Tibial nerve (tissue), 4 donors: ENCODE measurements at regions not wholly inside any gene's neighbourhood (a gene's known extent, or its start where the extent isn't known, plus 50 kb on each side); places are given as distances from the start of the nearest gene placed in this dataset.

ENCODE experiments used
- DNase-seq, 2 donors: peaks; one replicate each; pipeline ENCODE4 v3.0.0-alpha.2; 2019; ENCODE audit warnings: low spot score in 2 of 2
- H3K27ac ChIP-seq, 4 donors: fragments of 200-600 bp; sonication (generic) in 3 of 4; one replicate each; pipeline ENCODE4 v1.5.1; 2017 to 2019; ENCODE audit warnings: mild to moderate bottlenecking in 1 of 4
- H3K27me3 ChIP-seq, 2 donors: fragments of 200-600 bp; sonication (generic) in 1 of 2; one replicate each; pipeline versions ENCODE4 v1.5.1 to v1.6.0; 2017 to 2019
- H3K36me3 ChIP-seq, 3 donors: fragments of 200-600 bp; sonication (generic); one replicate each; pipeline ENCODE4 v1.5.1; 2018 to 2019
- H3K4me1 ChIP-seq, 4 donors: fragments of 200-600 bp; sonication (generic) in 3 of 4; one replicate each; pipeline ENCODE4 v1.5.1; 2017 to 2019
- H3K4me3 ChIP-seq, 4 donors: fragments of 200-600 bp; sonication (generic) in 3 of 4; one replicate each; pipeline ENCODE4 v1.5.1; 2017 to 2019; ENCODE audit warnings: mild to moderate bottlenecking in 1 of 4, moderate library complexity in 1 of 4
- H3K9me3 ChIP-seq, 4 donors: fragments of 200-600 bp; sonication (generic) in 3 of 4; one replicate each; pipeline ENCODE4 v1.5.1; 2017 to 2019
- EP300 ChIP-seq, 2 donors: sonication (generic); formaldehyde crosslinking; IDR thresholded peaks; one replicate each; pipeline ENCODE4 v1.6.1; 2017; ENCODE audit warnings: antibody characterized with exemption in 2 of 2, mild to moderate bottlenecking in 1 of 2
- POLR2A ChIP-seq, 2 donors: fragments of 450-650 bp; IDR thresholded peaks; one replicate each; pipeline ENCODE4 v1.6.1; 2017; ENCODE audit warnings: antibody characterized with exemption in 2 of 2, mild to moderate bottlenecking in 2 of 2, moderate library complexity in 2 of 2
- WGBS, 2 donors: methylation state at CpG; one replicate each; pipeline ENCODE4 v1.1.5; 2018; 5-methylcytosine and 5-hydroxymethylcytosine counted together
- TF ChIP-seq, protein P1 (sequence below), 5 experiments: fragments of 200-600 bp in 3 of 5; fragments of 450-650 bp in 2 of 5; sonication (generic) in 3 of 5; IDR thresholded peaks; one replicate each; pipeline ENCODE4 v1.5.1; 2016 to 2019; ENCODE audit warnings: antibody characterized with exemption in 5 of 5, mild to moderate bottlenecking in 3 of 5, moderate library complexity in 2 of 5

DNA sequence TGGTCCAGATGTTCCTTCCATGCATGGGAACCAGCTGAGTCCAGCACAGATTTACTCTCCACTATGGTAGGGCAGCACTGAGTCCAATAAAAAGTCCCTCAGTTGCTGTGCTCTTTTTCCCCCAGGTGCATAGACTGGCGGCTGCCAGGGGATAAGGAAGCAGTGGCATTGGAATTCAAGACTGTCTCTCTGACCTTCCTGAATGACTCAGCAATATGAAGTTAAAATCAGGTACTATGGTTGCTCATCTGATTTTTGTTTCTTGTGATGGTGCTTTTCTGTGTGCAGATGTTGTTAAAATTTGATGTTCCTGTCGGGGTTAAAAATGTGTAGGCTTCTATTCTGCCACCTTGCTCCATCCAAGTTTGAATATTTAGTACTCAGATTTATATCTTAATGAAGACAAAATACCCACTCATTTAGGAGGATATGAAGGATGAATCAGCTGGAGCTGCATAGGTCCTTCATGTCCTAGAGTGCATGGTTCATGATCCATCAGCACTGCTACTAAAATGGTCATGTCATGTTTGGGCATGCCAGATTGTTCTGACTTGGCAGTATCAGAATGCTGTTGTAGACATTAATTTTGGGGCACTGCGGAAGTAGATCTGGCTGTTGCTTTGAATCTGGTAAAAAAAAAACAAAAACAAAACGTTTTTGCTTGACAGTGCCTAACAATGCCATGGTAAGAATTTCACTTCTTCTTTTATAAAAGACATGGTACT, 321.2 kb upstream of the MAP3K7 start:
- no peaks in the 10 kb centered on the region for H3K27me3 ChIP-seq
- no peak overlapping the region for H3K4me3 ChIP-seq
- H3K36me3 ChIP-seq, result no peaks in the 10 kb centered on the region
- 75 to 76% methylated on average over 4 of the region's 4 CpGs for WGBS, 2 donors
- no peak for DNase-seq
- no peaks in the 10 kb centered on the region for H3K4me1 ChIP-seq
- H3K9me3 ChIP-seq, result no peaks in the 10 kb centered on the region
- no peak overlapping the region for H3K27ac ChIP-seq
- no peak for TF ChIP-seq POLR2A (IDR thresholded peaks at IDR 0.05)

DNA sequence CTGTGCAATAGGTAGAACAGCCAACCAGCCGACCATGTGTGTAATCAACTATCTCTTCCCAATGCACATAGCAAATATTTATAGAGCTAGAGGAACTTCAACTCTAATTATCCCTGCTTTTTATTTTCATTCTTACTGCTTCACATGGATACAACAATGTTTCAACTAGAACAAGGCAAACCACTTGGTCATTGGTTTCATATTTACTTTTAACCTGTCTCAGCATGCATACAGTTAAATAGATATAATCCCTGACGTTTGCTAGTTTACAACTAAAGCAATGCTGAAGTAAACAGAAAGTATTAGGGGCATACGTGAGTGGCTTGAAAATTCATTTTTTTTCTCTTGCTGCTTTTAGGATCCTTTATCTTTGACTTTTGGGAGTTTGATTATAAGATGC, 318.5 kb upstream of the MAP3K7 start:
- Histone ChIP-seq H3K36me3 (no peaks in the 10 kb centered on the region), H3K27me3 (no peaks in the 10 kb centered on the region), H3K9me3 (no peaks in the 10 kb centered on the region), H3K27ac (no peak overlapping the region), H3K4me3 (no peak overlapping the region), H3K4me1 (no peaks in the 10 kb centered on the region)
- DNase-seq, result no peak
- TF ChIP-seq EP300 (IDR thresholded peaks at IDR 0.05), result no peak
- no peak for TF ChIP-seq POLR2A (IDR thresholded peaks at IDR 0.05)
- TF ChIP-seq, protein P1, sequence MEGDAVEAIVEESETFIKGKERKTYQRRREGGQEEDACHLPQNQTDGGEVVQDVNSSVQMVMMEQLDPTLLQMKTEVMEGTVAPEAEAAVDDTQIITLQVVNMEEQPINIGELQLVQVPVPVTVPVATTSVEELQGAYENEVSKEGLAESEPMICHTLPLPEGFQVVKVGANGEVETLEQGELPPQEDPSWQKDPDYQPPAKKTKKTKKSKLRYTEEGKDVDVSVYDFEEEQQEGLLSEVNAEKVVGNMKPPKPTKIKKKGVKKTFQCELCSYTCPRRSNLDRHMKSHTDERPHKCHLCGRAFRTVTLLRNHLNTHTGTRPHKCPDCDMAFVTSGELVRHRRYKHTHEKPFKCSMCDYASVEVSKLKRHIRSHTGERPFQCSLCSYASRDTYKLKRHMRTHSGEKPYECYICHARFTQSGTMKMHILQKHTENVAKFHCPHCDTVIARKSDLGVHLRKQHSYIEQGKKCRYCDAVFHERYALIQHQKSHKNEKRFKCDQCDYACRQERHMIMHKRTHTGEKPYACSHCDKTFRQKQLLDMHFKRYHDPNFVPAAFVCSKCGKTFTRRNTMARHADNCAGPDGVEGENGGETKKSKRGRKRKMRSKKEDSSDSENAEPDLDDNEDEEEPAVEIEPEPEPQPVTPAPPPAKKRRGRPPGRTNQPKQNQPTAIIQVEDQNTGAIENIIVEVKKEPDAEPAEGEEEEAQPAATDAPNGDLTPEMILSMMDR (IDR thresholded peaks at IDR 0.05), result no peak
- 67 to 69% methylated on average over 3 of the region's 3 CpGs for WGBS, 2 donors

DNA sequence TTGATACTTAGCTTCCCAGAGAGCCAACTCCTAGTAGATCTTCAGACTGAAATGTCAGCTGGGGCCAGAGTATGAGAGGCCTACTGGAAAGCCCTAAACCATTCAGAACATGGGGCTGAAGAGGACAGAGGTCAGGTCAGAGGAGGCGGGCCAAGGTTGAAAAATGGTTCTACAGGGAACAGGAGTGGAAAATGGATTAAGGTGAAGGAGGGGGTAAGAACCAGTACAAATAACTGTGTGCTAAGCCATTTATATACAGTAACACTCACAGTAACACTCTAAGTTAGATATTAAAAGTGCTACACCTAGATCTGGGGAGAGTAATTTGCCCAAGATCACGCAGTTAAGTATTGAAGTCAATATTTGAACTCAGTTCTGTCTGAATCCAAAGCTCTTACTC, 313.2 kb upstream of the MAP3K7 start:
- H3K36me3 ChIP-seq, result no peaks in the 10 kb centered on the region
- 76 to 82% methylated on average over 2 of the region's 2 CpGs for WGBS, 2 donors
- no peaks in the 10 kb centered on the region for H3K9me3 ChIP-seq
- H3K27ac ChIP-seq, result no peak overlapping the region
- DNase-seq, result no peak
- H3K27me3 ChIP-seq, result no peaks in the 10 kb centered on the region
- TF ChIP-seq POLR2A (IDR thresholded peaks at IDR 0.05) (no peak), EP300 (IDR thresholded peaks at IDR 0.05) (no peak)
- TF ChIP-seq, protein P1 (IDR thresholded peaks at IDR 0.05), result no peak
- no peaks in the 10 kb centered on the region for H3K4me1 ChIP-seq
- H3K4me3 ChIP-seq, result no peak overlapping the region

DNA sequence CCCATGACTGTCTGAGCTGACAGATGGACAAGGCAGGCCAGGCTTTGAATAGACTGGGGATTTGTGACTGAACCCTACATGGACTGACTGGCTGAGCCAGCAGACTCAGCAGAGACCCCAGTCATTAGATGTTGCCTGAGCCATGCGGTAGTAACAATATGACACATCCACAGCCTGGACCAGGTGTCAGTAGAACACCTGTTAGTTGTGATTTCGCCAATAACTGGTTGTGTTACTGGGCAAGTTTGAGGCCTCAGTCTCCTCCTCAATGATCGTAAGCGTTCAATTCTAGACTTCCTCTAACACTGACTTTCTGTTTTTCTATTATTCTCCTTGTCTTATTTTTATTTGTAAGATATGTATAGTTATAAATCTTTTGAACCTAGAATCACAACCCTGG, 311.9 kb upstream of the MAP3K7 start:
- Histone ChIP-seq H3K4me3 (no peak overlapping the region), H3K9me3 (no peaks in the 10 kb centered on the region), H3K4me1 (no peaks in the 10 kb centered on the region), H3K27me3 (no peaks in the 10 kb centered on the region), H3K36me3 (no peaks in the 10 kb centered on the region), H3K27ac (no peak overlapping the region)
- TF ChIP-seq, protein P1 (IDR thresholded peaks at IDR 0.05), result no peak
- no peak for TF ChIP-seq EP300 (IDR thresholded peaks at IDR 0.05)
- TF ChIP-seq POLR2A (IDR thresholded peaks at IDR 0.05), result no peak
- DNase-seq, result no peak
- 92 to 97% methylated on average over 4 of the region's 4 CpGs for WGBS, 2 donors

DNA sequence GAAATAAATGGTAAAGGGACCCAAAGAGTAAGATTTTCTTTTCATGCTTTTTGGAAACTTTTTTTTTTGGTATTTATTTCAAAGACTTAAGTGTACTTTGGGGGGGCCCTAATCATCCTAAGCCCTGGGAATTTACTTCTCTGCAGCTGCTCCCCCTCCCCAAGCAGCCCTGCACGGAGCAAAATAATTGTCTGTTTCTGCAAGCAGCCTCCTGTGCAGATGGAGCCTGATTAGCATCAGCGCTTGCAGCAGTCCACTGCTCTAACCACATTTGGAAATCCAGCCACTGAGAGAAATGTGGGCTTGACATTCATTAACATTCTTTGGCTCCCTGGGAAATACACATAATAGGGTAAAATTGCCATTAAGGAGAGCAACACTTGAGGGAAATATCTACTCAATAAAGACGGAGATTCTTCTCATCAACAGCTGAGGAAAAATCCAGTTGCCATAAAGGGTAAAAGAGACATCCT, 309.2 kb upstream of the MAP3K7 start:
- 35 to 46% methylated on average over 3 of the region's 3 CpGs for WGBS, 2 donors
- H3K9me3 ChIP-seq, result no peaks in the 10 kb centered on the region
- no peak overlapping the region for H3K27ac ChIP-seq
- H3K27me3 ChIP-seq, result no peaks in the 10 kb centered on the region
- peaks cover 0 to 4% (median 0%) of the 10 kb centered on the region in 4 donors for H3K4me1 ChIP-seq
- no peak for DNase-seq
- no peak overlapping the region for H3K4me3 ChIP-seq
- H3K36me3 ChIP-seq, result no peaks in the 10 kb centered on the region
- TF ChIP-seq, protein P1 (IDR thresholded peaks at IDR 0.05), result no peak
- TF ChIP-seq POLR2A (IDR thresholded peaks at IDR 0.05), result no peak
- no peak for TF ChIP-seq EP300 (IDR thresholded peaks at IDR 0.05)
